Breast epithelium (tissue), 4 donors: ENCODE measurements at regions not wholly inside any gene's neighbourhood (a gene's known extent, or its start where the extent isn't known, plus 50 kb on each side); places are given as distances from the start of the nearest gene placed in this dataset.

ENCODE experiments used
- DNase-seq, 2 donors: peaks; one replicate each; pipeline ENCODE4 v3.0.0-alpha.2; 2019; ENCODE audit warnings: low spot score in 2 of 2
- H3K27ac ChIP-seq, 2 donors: fragments of 200-600 bp; sonication (generic) in 1 of 2; one replicate each; pipeline ENCODE4 v1.5.1; 2016 to 2019; ENCODE audit warnings: mild to moderate bottlenecking in 1 of 2
- H3K27me3 ChIP-seq, 2 donors: fragments of 200-600 bp; sonication (generic) in 1 of 2; one replicate each; pipeline versions ENCODE4 v1.5.1 to v1.6.0; 2017 to 2019; ENCODE audit warnings: control low read depth in 1 of 2, mild to moderate bottlenecking in 1 of 2
- H3K36me3 ChIP-seq: fragments of 200-600 bp; one replicate; pipeline ENCODE4 v1.5.1; 2019
- H3K4me1 ChIP-seq, 2 donors: fragments of 200-600 bp; sonication (generic); one replicate each; pipeline ENCODE4 v1.5.1; 2016 to 2019; ENCODE audit warnings: control low read depth in 1 of 2
- H3K4me3 ChIP-seq, 3 donors: fragments of 200-600 bp; sonication (generic); 1 replicate in 2 of 3; 2 replicates in 1 of 3; pipeline ENCODE4 v1.5.1; 2016 to 2019; ENCODE audit warnings: mild to moderate bottlenecking in 3 of 3, moderate library complexity in 2 of 3
- H3K9me3 ChIP-seq, 2 donors: fragments of 200-600 bp; sonication (generic) in 1 of 2; one replicate each; pipeline ENCODE4 v1.5.1; 2016 to 2019; ENCODE audit warnings: control low read depth in 1 of 2
- CTCF ChIP-seq, 3 donors: fragments of 450-650 bp; IDR thresholded peaks; one replicate each; pipeline ENCODE4 v1.5.1; 2016 to 2017; ENCODE audit warnings: antibody characterized with exemption in 3 of 3, mild to moderate bottlenecking in 3 of 3, moderate library complexity in 3 of 3
- POLR2A ChIP-seq: fragments of 450-650 bp; IDR thresholded peaks from one replicate; pipeline ENCODE4 v1.6.1; 2016; ENCODE audit warnings: antibody characterized with exemption, mild to moderate bottlenecking, moderate library complexity
- POLR2AphosphoS5 ChIP-seq, 3 donors: sonication (generic); formaldehyde crosslinking; IDR thresholded peaks; one replicate each; pipeline ENCODE4 v1.6.1; 2017; ENCODE audit warnings: antibody characterized with exemption in 3 of 3
- intact Hi-C: fragments of 100-400 bp; cut with DNase I; formaldehyde crosslinking; loops from one replicate; pipeline ENCODE4 v1.15.1; 2023; ENCODE audit warnings: low total_unique reads

- H3K9me3 ChIP-seq, result peaks cover 0 to 8% of the 10 kb centered on the region in 2 donors
- DNase-seq, result no peak
- TF ChIP-seq POLR2AphosphoS5 (IDR thresholded peaks at IDR 0.05) (peak in 2 of 3 donors; percentile 52 to 91), CTCF (IDR thresholded peaks at IDR 0.05) (no peak), POLR2A (no peak)
- peak overlapping the region; percentile 11 to 38 for H3K27ac ChIP-seq
- H3K36me3 ChIP-seq, result no peaks in the 10 kb centered on the region
- no peaks in the 10 kb centered on the region for H3K27me3 ChIP-seq
- intact Hi-C loops, result no loop called here
- H3K4me3 ChIP-seq, result no peak overlapping the region
- no peaks in the 10 kb centered on the region for H3K4me1 ChIP-seq
These were observed 838.4 kb downstream of the DHX35 start for GRCh38 chr20:39800548-39800947.

DNA sequence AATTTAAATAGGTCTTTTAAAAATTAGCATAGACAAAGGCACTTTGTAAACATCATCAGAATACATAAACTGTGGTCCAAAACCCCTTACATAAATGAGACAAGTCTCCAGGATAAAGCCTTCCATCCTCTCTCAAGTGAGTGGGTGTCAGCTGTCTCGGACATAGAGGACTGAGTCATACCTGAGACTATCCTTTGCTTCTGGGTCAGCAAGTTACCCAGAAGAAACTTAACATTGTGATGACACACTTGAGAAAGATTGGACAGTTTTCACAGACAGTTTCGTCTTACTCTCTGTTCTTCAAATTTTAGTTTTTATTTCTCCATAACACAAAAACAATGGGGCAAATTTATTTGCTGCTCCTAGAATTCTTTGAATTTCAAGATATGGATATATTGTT is 838.0 kb downstream of the DHX35 start:
- intact Hi-C loops, result no loop called here
- peak overlapping the region; percentile 11 to 38 for H3K27ac ChIP-seq

DNA sequence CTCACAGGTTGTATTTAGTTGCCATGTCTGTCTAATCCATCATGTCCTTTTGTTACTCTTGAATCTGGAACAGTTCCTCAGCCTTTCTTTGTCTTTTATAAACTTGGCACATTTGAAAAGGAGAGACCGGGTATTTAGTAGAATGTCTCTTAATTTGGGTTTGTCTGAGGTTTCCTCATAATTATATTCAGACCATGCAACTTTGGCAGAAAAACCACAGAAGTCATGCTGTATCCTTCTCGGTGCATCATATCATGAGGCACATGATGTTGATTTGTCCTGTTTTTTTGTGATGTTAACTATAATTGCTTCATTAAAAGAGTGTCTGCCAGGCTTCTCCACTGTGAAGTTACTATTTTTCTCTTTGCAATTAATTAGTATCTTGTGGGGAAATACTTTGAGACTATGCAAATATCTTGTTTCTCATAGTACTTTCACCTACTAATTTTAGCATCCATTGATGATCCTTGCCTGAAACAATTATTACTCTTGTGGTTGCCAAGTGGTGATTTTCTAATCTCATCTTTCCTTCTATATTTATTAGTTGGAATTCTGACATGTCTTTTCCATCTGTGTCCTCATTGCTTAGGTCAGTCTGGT is 837.3 kb downstream of the DHX35 start:
- no peak for DNase-seq
- no peaks in the 10 kb centered on the region for H3K4me1 ChIP-seq
- no peak overlapping the region for H3K27ac ChIP-seq
- TF ChIP-seq POLR2AphosphoS5 (IDR thresholded peaks at IDR 0.05) (no peak), POLR2A (no peak), CTCF (IDR thresholded peaks at IDR 0.05) (no peak)
- H3K27me3 ChIP-seq, result no peaks in the 10 kb centered on the region
- H3K9me3 ChIP-seq, result peaks cover 0 to 8% of the 10 kb centered on the region in 2 donors
- intact Hi-C loops, result no loop called here
- no peaks in the 10 kb centered on the region for H3K36me3 ChIP-seq
- H3K4me3 ChIP-seq, result no peak overlapping the region

More for the DNA sequence above, 838.0 kb downstream of the DHX35 start:
- H3K27me3 ChIP-seq, result no peaks in the 10 kb centered on the region
- no peaks in the 10 kb centered on the region for H3K4me1 ChIP-seq
- no peak overlapping the region for H3K4me3 ChIP-seq
- H3K9me3 ChIP-seq, result peaks cover 0 to 8% of the 10 kb centered on the region in 2 donors
- H3K36me3 ChIP-seq, result no peaks in the 10 kb centered on the region
- no peak for TF ChIP-seq CTCF (IDR thresholded peaks at IDR 0.05)
- no peak for TF ChIP-seq POLR2A
- TF ChIP-seq POLR2AphosphoS5 (IDR thresholded peaks at IDR 0.05), result no peak
- no peak for DNase-seq

- Histone ChIP-seq H3K4me1 (no peaks in the 10 kb centered on the region), H3K27ac (peak overlapping the region; percentile 25 to 79), H3K4me3 (no peak overlapping the region), H3K27me3 (no peaks in the 10 kb centered on the region), H3K9me3 (peaks cover 0 to 8% of the 10 kb centered on the region in 2 donors), H3K36me3 (no peaks in the 10 kb centered on the region)
- intact Hi-C loops, result no loop called here
- peak in 1 of 3 donors; percentile 69 for TF ChIP-seq POLR2AphosphoS5 (IDR thresholded peaks at IDR 0.05)
- no peak for TF ChIP-seq POLR2A
- DNase-seq, result no peak
These were observed 833.5 kb downstream of the DHX35 start for GRCh38 chr20:39795401-39796272.

GRCh38 chr20:39792334-39792733 is 830.2 kb downstream of the DHX35 start:
- H3K4me1 ChIP-seq, result no peaks in the 10 kb centered on the region
- no peaks in the 10 kb centered on the region for H3K27me3 ChIP-seq
- H3K27ac ChIP-seq, result no peak overlapping the region
- intact Hi-C loops, result no loop called here
- H3K4me3 ChIP-seq, result no peak overlapping the region
- no peaks in the 10 kb centered on the region for H3K36me3 ChIP-seq
- DNase-seq, result no peak
- no peak for TF ChIP-seq POLR2A
- TF ChIP-seq POLR2AphosphoS5 (IDR thresholded peaks at IDR 0.05), result no peak
- no peak for TF ChIP-seq CTCF (IDR thresholded peaks at IDR 0.05)
- H3K9me3 ChIP-seq, result no peaks in the 10 kb centered on the region
